ENCODE measurements at regions not wholly inside any gene's neighbourhood (a gene's known extent, or its start where the extent isn't known, plus 50 kb on each side); places are given as distances from the start of the nearest gene placed in this dataset.

GRCh38 chr12:60689137-60689536, 1093.3 kb downstream of the SLC16A7 start:
- no peaks in the 10 kb centered on the region for H3K79me2 ChIP-seq (ENCODE audit: insufficient read depth, low read length)
- Mint-ChIP-seq H3K9me3 (peaks cover 0 to 12% (median 4%) of the 10 kb centered on the region in 7 donors), H3K27me3 (ENCODE audit: low read depth in 3 of 3) (no peaks in the 10 kb centered on the region), H3K4me3 (no peak overlapping the region), H3K27ac (no peak overlapping the region), H3K4me1 (no peaks in the 10 kb centered on the region), H3K36me3 (no peaks in the 10 kb centered on the region)
- H3K4me1 ChIP-seq (ENCODE audit: control insufficient read depth in 1 of 2, insufficient read depth in 2 of 2, low read length in 2 of 2) = no peaks in the 10 kb centered on the region
- H3K9ac ChIP-seq (ENCODE audit: insufficient read depth, low read length, poor library complexity, severe bottlenecking) = no peak overlapping the region
- no peak for DNase-seq
- H3K27ac ChIP-seq (ENCODE audit: low read depth in 1 of 2, low read length in 2 of 2) = no peak overlapping the region
- no peaks in the 10 kb centered on the region for H4K20me1 ChIP-seq (ENCODE audit: insufficient read depth, low read length)
- H3K4me2 ChIP-seq (replicated peaks; ENCODE audit: extremely low read depth, low read length, poor library complexity, severe bottlenecking) = no peak overlapping the region
- no peaks in the 10 kb centered on the region for H3K36me3 ChIP-seq (replicated peaks in 1 of 2; ENCODE audit: control insufficient read depth in 1 of 2, insufficient read depth in 2 of 2, low read length in 2 of 2)
- peaks cover 6 to 14% of the 10 kb centered on the region in 2 donors for H3K9me3 ChIP-seq (replicated peaks in 1 of 2; ENCODE audit: control insufficient read depth in 1 of 2, insufficient read depth in 1 of 2, low read length in 2 of 2)
- no peak for TF ChIP-seq CTCF (IDR thresholded peaks at IDR 0.05)
- no peak overlapping the region for H3K4me3 ChIP-seq (replicated peaks in 1 of 3; ENCODE audit: low read depth in 2 of 3, low read length in 3 of 3)
- no peak overlapping the region for H2AFZ ChIP-seq (ENCODE audit: insufficient read depth, low read depth, low read length, poor library complexity, severe bottlenecking)
- no peaks in the 10 kb centered on the region for H3K27me3 ChIP-seq (ENCODE audit: control insufficient read depth in 2 of 2, insufficient read depth in 2 of 2, low read length in 2 of 2)
- intact Hi-C loops (cut with micrococcal nuclease) = no loop called here

GRCh38 chr12:60693019-60693626, 1097.3 kb downstream of the SLC16A7 start:
- no peaks in the 10 kb centered on the region for H3K4me1 Mint-ChIP-seq
- TF ChIP-seq CTCF (IDR thresholded peaks at IDR 0.05) = no peak
- WGBS (ENCODE audit: insufficient coverage) = no CpG with 5 or more reads among the region's 1 CpG
- Histone ChIP-seq H3K79me2 (ENCODE audit: insufficient read depth, low read length) (no peaks in the 10 kb centered on the region), H3K27me3 (ENCODE audit: control insufficient read depth in 2 of 2, insufficient read depth in 2 of 2, low read length in 2 of 2) (no peaks in the 10 kb centered on the region), H3K4me2 (replicated peaks; ENCODE audit: extremely low read depth, low read length, poor library complexity, severe bottlenecking) (no peak overlapping the region), H2AFZ (ENCODE audit: insufficient read depth, low read depth, low read length, poor library complexity, severe bottlenecking) (no peak overlapping the region), H3K36me3 (replicated peaks in 1 of 2; ENCODE audit: control insufficient read depth in 1 of 2, insufficient read depth in 2 of 2, low read length in 2 of 2) (no peaks in the 10 kb centered on the region), H3K4me1 (ENCODE audit: control insufficient read depth in 1 of 2, insufficient read depth in 2 of 2, low read length in 2 of 2) (no peaks in the 10 kb centered on the region), H3K9me3 (replicated peaks in 1 of 2; ENCODE audit: control insufficient read depth in 1 of 2, insufficient read depth in 1 of 2, low read length in 2 of 2) (peaks cover 6 to 9% of the 10 kb centered on the region in 2 donors), H4K20me1 (ENCODE audit: insufficient read depth, low read length) (no peaks in the 10 kb centered on the region), H3K4me3 (replicated peaks in 1 of 3; ENCODE audit: low read depth in 2 of 3, low read length in 3 of 3) (no peak overlapping the region), H3K9ac (ENCODE audit: insufficient read depth, low read length, poor library complexity, severe bottlenecking) (no peak overlapping the region), H3K27ac (ENCODE audit: low read depth in 1 of 2, low read length in 2 of 2) (no peak overlapping the region)
- H3K9me3 Mint-ChIP-seq = peaks cover 0 to 12% (median 3%) of the 10 kb centered on the region in 7 donors
- H3K27me3 Mint-ChIP-seq (ENCODE audit: low read depth in 3 of 3) = no peaks in the 10 kb centered on the region
- DNase-seq = no peak
- H3K27ac Mint-ChIP-seq = no peak overlapping the region
- no peak overlapping the region for H3K4me3 Mint-ChIP-seq
- intact Hi-C loops (cut with micrococcal nuclease) = no loop called here
- H3K36me3 Mint-ChIP-seq = no peaks in the 10 kb centered on the region

All from CD14-positive monocyte (primary cell).